Stimulated activated CD8-positive, alpha-beta memory T cell treated with anti-CD3 and anti-CD28 coated beads, Interleukin-4, amount 100 ng/mL, for 48 hours (primary cell): ENCODE measurements at regions not wholly inside any gene's neighbourhood (a gene's known extent, or its start where the extent isn't known, plus 50 kb on each side); places are given as distances from the start of the nearest gene placed in this dataset.

ENCODE experiments used
- DNase-seq: peaks from one replicate; pipeline ENCODE4 v3.0.0-alpha.2; 2020

- no peak for DNase-seq
Observed at GRCh38 chr12:24554612-24555295, 394.1 kb downstream of the BCAT1 start.

- DNase-seq = no peak
Observed at GRCh38 chr12:24553259-24553658, 395.6 kb downstream of the BCAT1 start.

GRCh38 chr12:24551163-24551786 is 397.6 kb downstream of the BCAT1 start:
- DNase-seq = no peak

- no peak for DNase-seq
Observed at GRCh38 chr12:24550609-24551008, 398.3 kb downstream of the BCAT1 start.

GRCh38 chr12:24546661-24547060 is 402.2 kb downstream of the BCAT1 start:
- no peak for DNase-seq

GRCh38 chr12:24546084-24546483 is 402.8 kb downstream of the BCAT1 start:
- no peak for DNase-seq

GRCh38 chr12:24544368-24544767 is 404.5 kb downstream of the BCAT1 start:
- DNase-seq = no peak

- DNase-seq = no peak
Observed at GRCh38 chr12:24541193-24541871, 407.6 kb downstream of the BCAT1 start.

- no peak for DNase-seq
Observed at GRCh38 chr12:24539646-24540045, 409.3 kb downstream of the BCAT1 start.

- no peak for DNase-seq
Observed at GRCh38 chr12:24537083-24537860, 411.6 kb downstream of the BCAT1 start.

- no peak for DNase-seq
Observed at GRCh38 chr12:24535334-24536069, 413.4 kb downstream of the BCAT1 start.

GRCh38 chr12:24534622-24535021 is 414.3 kb downstream of the BCAT1 start:
- no peak for DNase-seq

GRCh38 chr12:24533716-24534352 is 415.1 kb downstream of the BCAT1 start:
- no peak for DNase-seq

GRCh38 chr12:24530689-24531088 is 418.2 kb downstream of the BCAT1 start:
- no peak for DNase-seq

GRCh38 chr12:24527102-24527501 is 421.8 kb downstream of the BCAT1 start:
- DNase-seq = no peak

GRCh38 chr12:24522736-24523135 is 426.2 kb downstream of the BCAT1 start:
- DNase-seq = no peak

- no peak for DNase-seq
Observed at GRCh38 chr12:24519759-24520158, 429.1 kb downstream of the BCAT1 start.

- DNase-seq = no peak
Observed at GRCh38 chr12:24517000-24517399, 431.9 kb downstream of the BCAT1 start.

GRCh38 chr12:24510581-24511125 is 438.2 kb downstream of the BCAT1 start:
- DNase-seq = no peak

- DNase-seq = no peak
Observed at GRCh38 chr12:24507827-24508226, 441.1 kb downstream of the BCAT1 start.

GRCh38 chr12:24505366-24506015 is 443.4 kb downstream of the BCAT1 start:
- DNase-seq = no peak
